GM12872 (cell line): ENCODE measurements at regions not wholly inside any gene's neighbourhood (a gene's known extent, or its start where the extent isn't known, plus 50 kb on each side); places are given as distances from the start of the nearest gene placed in this dataset.

Experiments used
- TF ChIP-seq, protein P1 (sequence below): IDR thresholded peaks from 3 replicates; pipeline ENCODE4 v1.5.1; 2011; ENCODE audit warnings: low read depth, mild to moderate bottlenecking, low read length, moderate library complexity; ENCODE audit not compliant: insufficient read depth

DNA sequence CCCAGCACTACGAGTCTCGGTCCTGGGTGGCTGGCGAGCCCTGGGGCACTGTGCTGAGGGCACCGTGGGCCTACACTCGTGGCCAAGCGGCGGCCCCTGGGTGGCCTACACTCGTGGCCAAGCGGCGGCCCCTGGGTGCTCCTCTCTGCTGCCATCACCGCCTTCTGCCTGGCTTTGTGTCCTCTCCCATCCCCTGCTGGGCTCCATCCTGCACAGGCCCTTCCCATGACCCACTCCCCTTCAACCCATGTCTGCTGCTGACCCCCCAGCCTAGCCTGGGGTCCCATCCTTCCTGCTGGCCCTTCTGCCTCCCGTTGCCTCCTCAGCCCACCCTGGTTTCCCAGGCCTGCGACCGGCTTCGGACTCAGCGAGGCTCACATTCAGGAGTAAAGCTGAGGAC lies 87.4 kb upstream of the CLDN5 start:
- TF ChIP-seq, protein P1, sequence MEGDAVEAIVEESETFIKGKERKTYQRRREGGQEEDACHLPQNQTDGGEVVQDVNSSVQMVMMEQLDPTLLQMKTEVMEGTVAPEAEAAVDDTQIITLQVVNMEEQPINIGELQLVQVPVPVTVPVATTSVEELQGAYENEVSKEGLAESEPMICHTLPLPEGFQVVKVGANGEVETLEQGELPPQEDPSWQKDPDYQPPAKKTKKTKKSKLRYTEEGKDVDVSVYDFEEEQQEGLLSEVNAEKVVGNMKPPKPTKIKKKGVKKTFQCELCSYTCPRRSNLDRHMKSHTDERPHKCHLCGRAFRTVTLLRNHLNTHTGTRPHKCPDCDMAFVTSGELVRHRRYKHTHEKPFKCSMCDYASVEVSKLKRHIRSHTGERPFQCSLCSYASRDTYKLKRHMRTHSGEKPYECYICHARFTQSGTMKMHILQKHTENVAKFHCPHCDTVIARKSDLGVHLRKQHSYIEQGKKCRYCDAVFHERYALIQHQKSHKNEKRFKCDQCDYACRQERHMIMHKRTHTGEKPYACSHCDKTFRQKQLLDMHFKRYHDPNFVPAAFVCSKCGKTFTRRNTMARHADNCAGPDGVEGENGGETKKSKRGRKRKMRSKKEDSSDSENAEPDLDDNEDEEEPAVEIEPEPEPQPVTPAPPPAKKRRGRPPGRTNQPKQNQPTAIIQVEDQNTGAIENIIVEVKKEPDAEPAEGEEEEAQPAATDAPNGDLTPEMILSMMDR = no peak

DNA sequence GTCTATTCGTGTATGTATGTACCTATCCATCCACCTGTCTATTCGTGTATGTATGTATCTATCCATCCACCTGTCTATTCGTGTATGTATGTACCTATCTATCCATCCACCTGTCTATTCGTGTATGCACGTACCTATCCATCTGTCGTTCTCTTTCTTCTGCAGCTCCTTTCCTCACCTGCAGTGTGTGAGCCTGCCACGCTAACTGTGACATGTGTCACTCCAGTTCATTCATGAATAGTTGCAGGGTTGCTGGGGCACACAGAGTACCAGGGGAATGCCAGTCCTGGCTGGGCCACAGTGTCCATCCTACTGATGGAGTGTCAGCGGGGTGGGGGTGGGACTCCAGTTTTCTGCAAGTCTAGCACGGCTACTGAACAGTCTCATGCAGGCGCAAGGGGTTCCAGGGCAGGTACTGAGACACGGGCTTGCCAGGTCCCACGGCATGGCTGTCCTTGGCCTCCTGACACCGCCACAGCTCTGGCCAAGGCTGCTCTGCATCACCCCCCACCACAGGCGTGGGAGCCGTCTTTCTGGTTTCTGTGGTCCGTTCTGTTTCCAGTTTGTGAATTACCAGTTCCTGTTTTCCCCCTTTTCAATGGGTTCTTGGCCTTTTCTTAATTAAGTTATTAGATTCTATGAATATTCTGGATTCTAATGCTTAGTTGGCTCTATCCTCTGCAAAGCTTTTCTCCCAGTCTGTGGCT lies 88.8 kb upstream of the CLDN5 start:
- TF ChIP-seq, protein P1 = no peak

DNA sequence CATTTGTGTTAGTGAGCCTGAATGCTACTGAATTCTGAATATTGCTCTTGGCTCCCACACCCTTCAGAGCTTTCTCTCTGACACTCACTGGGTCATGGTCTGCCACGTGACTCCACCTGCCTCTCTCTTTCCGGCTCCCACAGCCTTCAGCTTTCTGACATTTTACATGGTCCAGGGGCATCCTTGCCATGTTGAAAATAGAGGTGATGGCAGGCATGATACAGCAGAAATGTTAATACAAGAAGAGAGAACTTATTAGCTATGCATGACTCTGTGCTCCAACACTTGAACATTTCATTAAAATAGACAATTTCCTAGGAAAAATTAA lies 90.3 kb upstream of the CLDN5 start:
- TF ChIP-seq, protein P1 = no peak

DNA sequence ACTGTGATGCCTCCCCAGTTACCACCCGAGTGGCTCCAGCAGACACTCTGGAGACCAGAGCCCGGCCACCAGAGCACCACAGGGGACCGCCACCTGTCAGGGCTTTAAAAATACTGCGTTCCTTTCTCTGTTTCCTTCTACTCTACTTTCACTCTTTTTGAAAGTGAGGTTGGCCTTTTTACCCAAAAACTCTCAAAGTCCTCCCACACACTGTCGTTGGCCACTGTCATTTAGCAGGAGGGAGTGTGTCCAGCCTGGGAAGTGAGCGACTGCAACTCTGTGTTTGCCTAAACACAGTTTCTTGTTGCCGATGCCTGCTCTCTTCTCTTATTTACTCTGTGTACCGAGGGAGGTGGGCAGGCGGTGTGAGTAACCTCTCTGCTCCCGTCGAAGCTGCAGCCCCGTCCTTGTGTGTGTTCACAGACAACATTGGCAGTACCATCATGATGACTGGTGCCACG lies 90.8 kb upstream of the CLDN5 start:
- TF ChIP-seq, protein P1 = no peak

DNA sequence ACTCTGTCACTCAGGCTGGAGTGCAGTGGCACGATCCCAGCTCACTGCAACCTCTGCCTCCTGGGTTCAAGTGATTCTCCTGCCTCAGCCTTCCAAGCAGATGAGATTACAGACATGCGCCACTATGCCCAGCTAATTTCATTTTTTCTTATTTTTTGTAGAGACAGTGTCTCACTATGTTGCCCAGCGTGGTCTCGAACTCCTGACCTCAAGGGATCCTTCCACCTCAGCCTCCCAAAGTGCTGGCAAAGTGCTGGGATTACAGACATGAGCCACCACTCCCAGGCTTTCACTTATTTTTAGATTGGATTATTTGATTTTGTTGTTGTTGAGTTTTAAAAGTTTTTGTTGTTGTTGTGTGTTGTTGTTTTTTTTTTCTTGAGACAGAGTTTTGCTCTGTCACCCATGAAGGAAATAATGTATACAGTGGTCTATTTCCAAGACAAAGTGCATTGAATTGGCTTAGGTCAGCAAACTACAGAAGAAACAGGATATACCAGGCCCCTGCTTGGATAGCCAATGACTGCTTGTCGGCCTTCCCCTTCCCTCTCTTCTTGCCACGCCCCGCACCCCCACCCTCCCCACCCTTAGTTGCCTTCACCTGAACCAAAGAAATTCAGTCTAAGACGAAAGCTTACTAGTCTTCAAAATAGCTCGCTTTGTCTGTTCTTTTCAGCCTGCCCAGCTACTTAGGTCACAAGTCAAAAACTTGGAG lies 91.8 kb upstream of the CLDN5 start:
- TF ChIP-seq, protein P1 = no peak

DNA sequence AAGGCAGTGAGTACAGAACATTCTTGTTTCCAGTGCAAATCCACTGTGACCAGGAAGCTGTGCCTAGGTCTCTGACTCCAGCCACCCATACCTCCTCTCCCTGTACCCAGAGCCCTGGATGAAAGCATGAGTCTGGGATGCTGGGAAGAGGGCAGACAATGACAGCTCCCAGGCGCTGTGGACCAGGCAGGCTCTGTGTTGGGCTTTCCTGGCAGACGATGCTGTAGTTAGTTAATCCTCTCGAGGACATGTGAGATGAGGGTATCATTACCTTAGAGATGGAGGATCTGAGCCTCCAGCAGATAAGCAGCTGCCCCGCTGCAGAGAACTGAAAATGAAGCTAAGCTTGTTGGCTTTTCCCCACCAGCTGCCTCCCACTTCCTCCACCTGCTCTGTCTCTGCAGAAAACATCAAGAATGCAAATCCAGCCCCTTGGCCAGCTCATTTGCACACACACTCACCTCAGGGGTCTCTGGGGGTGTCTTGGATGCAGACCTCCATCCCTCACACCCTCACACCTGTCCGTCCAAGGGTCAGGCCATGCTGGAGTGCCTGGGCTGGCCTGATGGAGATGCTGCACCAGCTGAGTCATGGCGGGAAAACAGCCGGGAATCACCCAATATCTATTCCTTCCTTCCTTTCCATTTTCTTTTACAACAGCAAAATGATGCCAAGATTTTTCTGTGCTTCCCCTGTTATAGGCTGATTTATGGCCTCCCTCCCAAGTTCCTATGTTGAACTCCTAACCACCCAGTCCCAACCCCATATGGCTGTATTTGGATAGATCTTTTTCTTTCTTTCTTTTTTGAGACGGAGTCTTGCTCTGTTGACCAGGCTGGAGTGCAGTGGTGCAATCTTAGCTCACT lies 94.9 kb upstream of the SEPTIN5 start:
- TF ChIP-seq, protein P1 = no peak

DNA sequence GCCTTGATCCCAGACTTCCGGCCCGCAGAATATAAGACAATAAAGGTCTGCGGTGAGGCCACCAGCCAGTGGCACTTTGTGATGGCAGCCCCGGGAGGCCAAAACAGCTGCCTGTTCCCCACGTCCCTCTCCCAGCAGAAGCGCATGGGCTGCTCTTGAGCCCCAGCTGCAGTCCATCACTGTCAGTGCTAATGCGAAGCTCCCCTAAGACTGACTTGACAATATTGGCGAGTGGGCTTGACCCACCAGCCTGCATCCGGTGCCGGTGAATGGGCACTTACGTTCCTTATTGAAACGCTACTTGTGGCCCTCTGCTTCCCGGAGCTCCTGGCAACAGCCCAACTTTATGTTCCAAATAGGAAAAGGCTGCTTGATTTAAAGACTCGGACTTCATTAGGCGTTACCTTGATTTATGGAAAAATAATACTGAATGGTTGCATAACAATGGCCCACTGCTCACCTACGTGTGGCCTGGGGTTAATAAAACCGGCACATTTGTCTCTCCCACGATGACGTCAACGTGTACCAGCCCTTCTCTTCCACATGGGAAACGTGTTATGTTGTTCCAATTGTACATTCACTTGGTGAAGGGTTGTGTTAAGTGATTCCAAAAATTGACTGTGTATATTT lies 93.4 kb upstream of the SEPTIN5 start:
- TF ChIP-seq, protein P1 = no peak
